DOHH2 (cell line): ENCODE measurements at regions not wholly inside any gene's neighbourhood (a gene's known extent, or its start where the extent isn't known, plus 50 kb on each side); places are given as distances from the start of the nearest gene placed in this dataset.

Experiments used
- H3F3A ChIP-seq: fragments of 200-600 bp; sonication (generic), shearing (Covaris generic); 2 replicates; pipeline ENCODE4 v1.6.0; 2016; ENCODE audit warnings: antibody characterized with exemption, mild to moderate bottlenecking; ENCODE audit not compliant: control insufficient read depth, insufficient read depth
- H3K27ac ChIP-seq: fragments of 200-600 bp; sonication (generic); 2 replicates; pipeline ENCODE4 v1.5.1; 2014; ENCODE audit warnings: low read depth, mild to moderate bottlenecking, low read length, moderate library complexity
- H3K27me3 ChIP-seq: fragments of 200-600 bp; sonication (generic); 2 replicates; pipeline ENCODE4 v1.6.1; 2014; ENCODE audit warnings: mild to moderate bottlenecking, low read length, mixed read lengths; ENCODE audit not compliant: control insufficient read depth
- H3K36me3 ChIP-seq: fragments of 200-600 bp; sonication (generic); 2 replicates; pipeline ENCODE4 v1.6.1; 2014; ENCODE audit warnings: mild to moderate bottlenecking, low read length, moderate library complexity, mixed read lengths; ENCODE audit not compliant: control insufficient read depth
- H3K4me1 ChIP-seq: fragments of 200-600 bp; sonication (generic); 2 replicates; pipeline ENCODE4 v1.6.1; 2014; ENCODE audit warnings: mild to moderate bottlenecking, low read length, mixed read lengths; ENCODE audit not compliant: control insufficient read depth
- H3K4me2 ChIP-seq: fragments of 200-600 bp; sonication (generic); 2 replicates; pipeline ENCODE4 v1.6.0; 2014; ENCODE audit warnings: mild to moderate bottlenecking, low read length, moderate library complexity
- H3K4me3 ChIP-seq: fragments of 200-600 bp; sonication (generic); 2 replicates; pipeline ENCODE4 v1.5.1; 2014; ENCODE audit warnings: mild to moderate bottlenecking, low read length, mixed read lengths
- H3K79me2 ChIP-seq: fragments of 200-600 bp; sonication (generic); 2 replicates; pipeline ENCODE4 v1.6.1; 2014; ENCODE audit warnings: mild to moderate bottlenecking, low read length, mixed read lengths; ENCODE audit not compliant: control insufficient read depth
- H3K9me2 ChIP-seq: fragments of 200-600 bp; sonication (generic); replicated peaks from 2 replicates; pipeline ENCODE4 v1.6.1; 2014; ENCODE audit warnings: mild to moderate bottlenecking, low read length, mixed read lengths; ENCODE audit not compliant: control insufficient read depth
- H3K9me3 ChIP-seq: fragments of 200-600 bp; sonication (generic); 2 replicates; pipeline ENCODE4 v1.6.1; 2014; ENCODE audit warnings: antibody characterized with exemption, low read length, mixed read lengths; ENCODE audit not compliant: control insufficient read depth, insufficient read depth
- H4K20me1 ChIP-seq: fragments of 200-600 bp; sonication (generic); 2 replicates; pipeline ENCODE4 v1.6.0; 2014; ENCODE audit warnings: low read depth, mild to moderate bottlenecking, antibody characterized with exemption, low read length, moderate library complexity; ENCODE audit not compliant: control insufficient read depth, insufficient read depth
- EZH2phosphoT487 ChIP-seq: fragments of 200-600 bp; sonication (generic); IDR thresholded peaks from 2 replicates; pipeline ENCODE4 v1.6.1; 2017; ENCODE audit warnings: borderline replicate concordance, mild to moderate bottlenecking, antibody characterized with exemption, low read length, moderate library complexity, mixed read lengths
- TF ChIP-seq, protein P1 (sequence below): fragments of 200-600 bp; sonication (generic); IDR thresholded peaks from one replicate; pipeline ENCODE4 v1.5.1; 2014; ENCODE audit warnings: antibody characterized with exemption, mild to moderate bottlenecking, low read depth, low read length; ENCODE audit not compliant: poor library complexity, severe bottlenecking

DNA sequence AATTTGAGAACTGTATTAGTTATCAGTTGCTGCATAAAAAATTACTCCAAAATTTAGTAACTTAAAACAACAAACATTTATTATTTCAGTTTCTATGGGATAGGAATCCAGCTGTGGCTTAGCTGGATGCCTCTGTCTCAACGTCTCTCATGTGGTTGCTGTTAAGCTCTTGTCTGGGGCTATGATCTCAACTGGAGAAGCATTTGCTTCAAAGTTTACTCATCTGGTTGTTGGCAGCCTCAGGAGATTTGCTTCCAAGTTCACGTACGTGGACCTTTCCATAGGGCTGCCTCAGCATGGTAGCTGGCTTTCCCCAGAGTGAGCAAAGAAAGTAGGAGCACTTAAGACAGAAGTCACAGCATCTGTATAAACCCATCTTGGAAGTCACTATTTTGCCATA is 144.9 kb upstream of the SESN3 start:
- H3K27me3 ChIP-seq, result no peaks in the 10 kb centered on the region
- no peaks in the 10 kb centered on the region for H3F3A ChIP-seq
- no peaks in the 10 kb centered on the region for H3K9me3 ChIP-seq
- no peak overlapping the region for H3K4me2 ChIP-seq
- peaks cover 4% of the 10 kb centered on the region for H3K4me1 ChIP-seq
- TF ChIP-seq, protein P1, sequence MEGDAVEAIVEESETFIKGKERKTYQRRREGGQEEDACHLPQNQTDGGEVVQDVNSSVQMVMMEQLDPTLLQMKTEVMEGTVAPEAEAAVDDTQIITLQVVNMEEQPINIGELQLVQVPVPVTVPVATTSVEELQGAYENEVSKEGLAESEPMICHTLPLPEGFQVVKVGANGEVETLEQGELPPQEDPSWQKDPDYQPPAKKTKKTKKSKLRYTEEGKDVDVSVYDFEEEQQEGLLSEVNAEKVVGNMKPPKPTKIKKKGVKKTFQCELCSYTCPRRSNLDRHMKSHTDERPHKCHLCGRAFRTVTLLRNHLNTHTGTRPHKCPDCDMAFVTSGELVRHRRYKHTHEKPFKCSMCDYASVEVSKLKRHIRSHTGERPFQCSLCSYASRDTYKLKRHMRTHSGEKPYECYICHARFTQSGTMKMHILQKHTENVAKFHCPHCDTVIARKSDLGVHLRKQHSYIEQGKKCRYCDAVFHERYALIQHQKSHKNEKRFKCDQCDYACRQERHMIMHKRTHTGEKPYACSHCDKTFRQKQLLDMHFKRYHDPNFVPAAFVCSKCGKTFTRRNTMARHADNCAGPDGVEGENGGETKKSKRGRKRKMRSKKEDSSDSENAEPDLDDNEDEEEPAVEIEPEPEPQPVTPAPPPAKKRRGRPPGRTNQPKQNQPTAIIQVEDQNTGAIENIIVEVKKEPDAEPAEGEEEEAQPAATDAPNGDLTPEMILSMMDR, result no peak
- no peak for TF ChIP-seq EZH2phosphoT487
- H3K4me3 ChIP-seq, result no peak overlapping the region
- no peaks in the 10 kb centered on the region for H3K9me2 ChIP-seq
- H4K20me1 ChIP-seq, result no peaks in the 10 kb centered on the region
- no peak overlapping the region for H3K27ac ChIP-seq
- H3K36me3 ChIP-seq, result no peaks in the 10 kb centered on the region
- H3K79me2 ChIP-seq, result no peaks in the 10 kb centered on the region

DNA sequence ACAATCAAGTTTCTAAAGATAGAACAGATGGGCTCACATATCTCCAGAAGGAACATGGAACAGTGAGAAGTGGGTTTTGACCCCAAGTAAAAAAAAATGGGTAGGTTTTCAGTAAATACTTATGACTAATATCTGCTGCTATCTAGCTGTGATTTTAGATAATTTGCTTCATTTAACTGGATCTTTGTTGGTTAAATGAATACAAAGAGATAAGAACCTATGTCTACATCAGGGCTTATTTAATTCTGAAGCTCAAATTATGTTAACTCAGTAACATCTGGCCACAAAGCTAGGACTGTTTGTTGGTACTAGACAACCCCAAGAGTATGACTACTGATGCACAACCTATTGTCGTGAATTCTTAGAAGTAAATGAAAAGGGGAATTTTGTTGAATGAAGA is 144.4 kb upstream of the SESN3 start:
- Histone ChIP-seq H3K4me1 (peaks cover 4% of the 10 kb centered on the region), H3K4me3 (no peak overlapping the region), H3F3A (no peaks in the 10 kb centered on the region), H4K20me1 (no peaks in the 10 kb centered on the region), H3K36me3 (no peaks in the 10 kb centered on the region), H3K9me2 (no peaks in the 10 kb centered on the region), H3K27me3 (no peaks in the 10 kb centered on the region), H3K79me2 (no peaks in the 10 kb centered on the region), H3K4me2 (no peak overlapping the region), H3K27ac (no peak overlapping the region), H3K9me3 (no peaks in the 10 kb centered on the region)
- TF ChIP-seq, protein P1, result no peak
- no peak for TF ChIP-seq EZH2phosphoT487

DNA sequence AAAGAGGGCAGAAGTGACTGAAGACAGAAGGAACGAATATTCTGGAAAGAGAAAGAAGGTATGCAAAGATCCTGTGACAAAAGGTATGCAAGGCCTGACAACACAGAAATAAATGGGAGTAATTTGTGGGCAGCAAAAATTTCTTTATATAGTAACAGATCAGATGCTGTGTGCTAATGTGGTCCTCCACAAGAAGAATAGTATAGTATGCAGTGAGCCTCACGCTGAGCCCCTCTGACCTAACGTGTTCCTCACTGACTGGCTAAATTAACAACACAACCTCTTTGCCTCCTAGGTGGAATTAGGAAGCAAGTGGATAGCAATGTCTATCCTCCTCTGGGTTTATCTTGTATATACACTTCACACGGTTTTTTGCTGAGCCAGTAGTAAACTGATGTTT is 143.1 kb upstream of the SESN3 start:
- Histone ChIP-seq H3K36me3 (no peaks in the 10 kb centered on the region), H3K4me2 (no peak overlapping the region), H3K27ac (no peak overlapping the region), H4K20me1 (no peaks in the 10 kb centered on the region), H3F3A (no peaks in the 10 kb centered on the region), H3K4me1 (peaks cover 4% of the 10 kb centered on the region), H3K9me2 (no peaks in the 10 kb centered on the region), H3K79me2 (no peaks in the 10 kb centered on the region), H3K27me3 (no peaks in the 10 kb centered on the region), H3K4me3 (no peak overlapping the region), H3K9me3 (no peaks in the 10 kb centered on the region)
- TF ChIP-seq, protein P1, result no peak
- no peak for TF ChIP-seq EZH2phosphoT487

DNA sequence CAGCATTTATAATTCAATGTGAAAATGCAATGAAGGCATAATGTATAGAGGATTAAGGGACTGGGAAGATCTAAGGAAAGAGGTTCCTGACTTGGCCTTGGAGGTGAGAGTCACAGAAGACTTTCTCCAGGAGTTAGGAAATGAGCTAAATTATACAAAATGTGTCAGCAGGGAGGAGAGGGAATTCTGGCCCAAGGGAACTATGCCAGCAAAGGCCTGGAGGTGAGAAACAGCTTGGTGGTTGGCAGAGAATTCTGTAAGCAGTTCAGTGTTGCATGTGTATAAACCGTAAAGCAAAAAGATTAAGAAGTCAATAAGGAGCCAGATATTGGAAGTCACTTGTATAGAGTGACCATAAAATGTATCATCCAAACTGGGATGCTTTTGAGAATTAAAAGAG is 142.2 kb upstream of the SESN3 start:
- Histone ChIP-seq H3K4me1 (no peaks in the 10 kb centered on the region), H3K27me3 (no peaks in the 10 kb centered on the region)
- no peak for TF ChIP-seq EZH2phosphoT487
- TF ChIP-seq, protein P1, result no peak

More for the DNA sequence above, 142.2 kb upstream of the SESN3 start:
- Histone ChIP-seq H3K9me2 (no peaks in the 10 kb centered on the region), H3F3A (no peaks in the 10 kb centered on the region), H3K4me2 (no peak overlapping the region), H3K4me3 (no peak overlapping the region), H3K79me2 (no peaks in the 10 kb centered on the region), H4K20me1 (no peaks in the 10 kb centered on the region), H3K27ac (no peak overlapping the region), H3K9me3 (no peaks in the 10 kb centered on the region), H3K36me3 (no peaks in the 10 kb centered on the region)
